ENCODE measurements at regions not wholly inside any gene's neighbourhood (a gene's known extent, or its start where the extent isn't known, plus 50 kb on each side); places are given as distances from the start of the nearest gene placed in this dataset.

DNA sequence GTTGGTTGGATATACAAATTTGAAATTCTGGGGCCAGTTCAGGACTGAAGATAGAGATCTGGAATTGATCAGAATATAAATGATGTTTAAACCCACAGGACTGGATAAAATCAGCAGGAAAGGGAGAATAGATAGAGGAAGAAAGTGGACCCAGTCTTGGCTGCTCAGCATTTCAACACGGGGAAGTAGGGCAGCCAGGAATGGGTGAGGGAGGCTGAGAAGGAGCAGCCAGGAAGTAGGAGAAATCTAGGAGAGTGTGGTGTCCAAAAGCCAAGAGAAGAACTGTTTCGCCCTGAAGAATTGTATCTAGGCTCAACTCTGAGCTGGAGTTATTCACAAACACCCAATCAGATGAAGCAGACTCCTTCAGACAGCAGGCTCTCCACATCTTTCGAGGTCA, 197.9 kb downstream of the CDCA7 start:
- TF ChIP-seq POLR2A (IDR thresholded peaks at IDR 0.05; ENCODE audit: low read depth, low read length) (no peak), POLR2AphosphoS5 (IDR thresholded peaks at IDR 0.05; ENCODE audit: low read depth, low read length) (no peak)

All from GM12892 (cell line).